Common myeloid progenitor, CD34-positive (primary cell): ENCODE measurements at regions not wholly inside any gene's neighbourhood (a gene's known extent, or its start where the extent isn't known, plus 50 kb on each side); places are given as distances from the start of the nearest gene placed in this dataset.

Experiments
- CTCF ChIA-PET: fragments of 350-600 bp; sonication (Branson Sonifier 250); formaldehyde crosslinking; loops from one replicate; lab custom pipeline; 2021; ENCODE audit warnings: antibody characterized with exemption; lab: Charles Lee
- POLR2A ChIA-PET: fragments of 350-600 bp; sonication (Branson Sonifier 250); formaldehyde crosslinking; loops from one replicate; lab custom pipeline; 2021; ENCODE audit warnings: antibody characterized with exemption; lab: Charles Lee
- DNase-seq, 3 donors: peaks; one replicate each; pipeline versions ENCODE4 v3.0.0 to v3.0.0-alpha.2; 2013
- H3K27ac ChIP-seq, 2 experiments: 1 replicate in 1 of 2; 2 replicates in 1 of 2; pipeline ENCODE4 v1.7.0; 2013; ENCODE audit warnings: inconsistent platforms in 2 of 2, low read length in 2 of 2, mild to moderate bottlenecking in 2 of 2, low read depth in 1 of 2, moderate library complexity in 1 of 2; ENCODE audit not compliant: severe bottlenecking in 2 of 2, insufficient read depth in 1 of 2, poor library complexity in 1 of 2
- H3K27me3 ChIP-seq, 5 experiments: replicated peaks in 2 of 5; 1 replicate in 3 of 5; 2 replicates in 2 of 5; pipeline versions ENCODE4 v1.6.1 to v1.7.0; 2013; ENCODE audit warnings: low read length in 4 of 5, mild to moderate bottlenecking in 2 of 5, moderate library complexity in 2 of 5, inconsistent platforms in 1 of 5; ENCODE audit not compliant: insufficient read depth in 5 of 5, control insufficient read depth in 4 of 5
- H3K36me3 ChIP-seq, 4 experiments: 1 replicate in 2 of 4; 2 replicates in 2 of 4; pipeline versions ENCODE4 v1.6.1 to v1.7.0; 2013; ENCODE audit warnings: low read length in 3 of 4, control low read depth in 1 of 4, mild to moderate bottlenecking in 1 of 4; ENCODE audit not compliant: control insufficient read depth in 4 of 4, insufficient read depth in 4 of 4
- H3K4me1 ChIP-seq, 4 experiments: 1 replicate in 3 of 4; 2 replicates in 1 of 4; pipeline versions ENCODE4 v1.6.1 to v1.7.1; 2013; ENCODE audit warnings: low read length in 3 of 4, mild to moderate bottlenecking in 3 of 4, control low read depth in 1 of 4, inconsistent platforms in 1 of 4, moderate library complexity in 1 of 4; ENCODE audit not compliant: control insufficient read depth in 4 of 4, insufficient read depth in 4 of 4; ENCODE audit errors: control extremely low read depth in 1 of 4
- H3K4me3 ChIP-seq, 7 experiments: 1 replicate in 4 of 7; 2 replicates in 3 of 7; pipeline versions ENCODE4 v1.5.1 to v1.7.0; 2013; ENCODE audit warnings: mild to moderate bottlenecking in 7 of 7, low read length in 6 of 7, moderate library complexity in 6 of 7, inconsistent platforms in 2 of 7, low read depth in 2 of 7, control low read depth in 1 of 7; ENCODE audit not compliant: insufficient read depth in 4 of 7, control insufficient read depth in 1 of 7; ENCODE audit errors: extremely low read depth in 1 of 7
- H3K9me3 ChIP-seq, 5 experiments: 1 replicate in 4 of 5; 2 replicates in 1 of 5; pipeline versions ENCODE4 v1.6.1 to v1.7.1; 2013; ENCODE audit warnings: low read length in 4 of 5, mild to moderate bottlenecking in 2 of 5, inconsistent platforms in 1 of 5, low read depth in 1 of 5, moderate library complexity in 1 of 5; ENCODE audit not compliant: control insufficient read depth in 4 of 5, insufficient read depth in 2 of 5; ENCODE audit errors: control extremely low read depth in 1 of 5
- WGBS: methylation state at CpG from one replicate; pipeline ENCODE4 v1.1.5; 2013; ENCODE audit not compliant: insufficient coverage; 5-methylcytosine and 5-hydroxymethylcytosine counted together

DNA sequence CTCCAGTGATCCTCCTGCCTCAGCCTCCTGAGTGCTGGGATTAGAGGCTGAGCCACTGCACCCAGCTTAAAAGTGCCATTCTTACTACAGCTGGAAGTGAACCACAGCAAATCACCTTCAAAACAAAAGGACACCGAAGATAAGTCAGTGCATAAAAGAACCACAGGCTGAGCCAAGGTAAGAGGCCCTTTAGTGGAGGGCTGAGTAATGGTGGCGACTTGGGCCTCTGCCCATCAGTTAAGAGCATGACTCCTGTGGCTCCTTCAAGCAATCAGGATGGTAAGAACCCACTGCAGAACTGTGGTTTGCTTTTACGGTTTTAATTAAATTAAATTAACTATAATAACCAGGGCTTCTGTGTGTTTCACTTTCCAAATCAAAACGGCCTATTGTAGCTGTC lies 75.1 kb downstream of the CTAGE1 start:
- H3K9me3 ChIP-seq = no peaks in the 10 kb centered on the region
- ChIA-PET CTCF (interaction anchor here (1.5 kb wide), 1 partner anchor 13 kb away, joined by 3 read pairs; no protein-coding TSS in a partner anchor), POLR2A (no interaction called here)
- no peak overlapping the region for H3K4me3 ChIP-seq
- DNase-seq = peak in 2 of 3 donors; percentile 46 to 53
- 29% methylated on average over 3 of the region's 4 CpGs for WGBS
- no peak overlapping the region for H3K27ac ChIP-seq
- peaks cover 0 to 52% (median 25%) of the 10 kb centered on the region in 5 experiments for H3K27me3 ChIP-seq
- no peaks in the 10 kb centered on the region for H3K36me3 ChIP-seq
- peaks cover 0 to 3% (median 1%) of the 10 kb centered on the region in 4 experiments for H3K4me1 ChIP-seq

DNA sequence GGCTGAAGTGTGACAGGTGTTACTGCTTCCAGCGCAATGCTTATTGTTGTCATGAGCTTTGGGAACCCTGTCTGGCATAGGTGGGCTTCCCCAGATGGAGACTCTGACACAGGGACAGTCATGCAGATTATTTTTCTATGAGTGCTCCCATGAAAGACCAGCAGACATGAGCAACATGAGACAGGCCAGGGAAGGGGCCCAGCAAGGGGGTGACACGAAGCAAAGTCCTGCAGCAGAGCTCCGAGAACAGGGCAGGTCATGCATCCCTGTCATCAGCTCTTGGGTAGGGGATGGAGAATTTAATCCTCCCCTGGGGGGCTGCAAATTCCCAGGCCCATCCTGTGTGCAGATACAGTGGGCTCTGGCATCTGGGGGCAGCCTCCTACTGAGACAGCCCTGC lies 77.4 kb downstream of the CTAGE1 start:
- POLR2A ChIA-PET = interaction anchor here (0.6 kb wide), 1 partner anchor 355 kb away, joined by 4 read pairs; no protein-coding TSS in a partner anchor
- Histone ChIP-seq H3K9me3 (no peaks in the 10 kb centered on the region), H3K4me1 (peaks cover 0 to 4% (median 1%) of the 10 kb centered on the region in 4 experiments), H3K4me3 (no peak overlapping the region), H3K36me3 (no peaks in the 10 kb centered on the region), H3K27ac (no peak overlapping the region), H3K27me3 (peaks cover 0 to 34% (median 10%) of the 10 kb centered on the region in 5 experiments)
- CTCF ChIA-PET = no interaction called here
- no peak for DNase-seq
- 100% methylated on average over 1 of the region's 3 CpGs for WGBS

DNA sequence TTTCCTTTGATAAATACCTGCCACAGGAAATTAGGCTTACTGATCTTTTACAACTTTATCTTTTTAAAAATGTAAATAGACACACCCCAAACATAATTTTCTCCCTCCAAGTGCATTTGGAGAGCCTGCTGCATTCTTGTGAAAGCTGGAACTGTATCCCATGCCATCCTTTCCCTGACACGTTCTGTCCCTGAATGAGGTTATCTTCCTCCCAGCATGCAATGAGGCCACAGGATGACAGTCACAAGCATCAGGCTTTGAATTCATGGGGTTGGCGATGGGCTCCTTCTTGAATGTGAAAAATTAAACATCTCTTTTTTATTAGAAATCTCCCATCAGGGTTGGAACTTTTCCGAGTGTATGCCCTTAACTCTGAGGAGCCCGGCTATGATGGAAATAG lies 77.8 kb downstream of the CTAGE1 start:
- Histone ChIP-seq H3K27ac (no peak overlapping the region), H3K27me3 (peaks cover 0 to 32% (median 7%) of the 10 kb centered on the region in 5 experiments), H3K9me3 (no peaks in the 10 kb centered on the region), H3K4me1 (peaks cover 0 to 4% (median 1%) of the 10 kb centered on the region in 4 experiments), H3K36me3 (no peaks in the 10 kb centered on the region), H3K4me3 (no peak overlapping the region)
- ChIA-PET CTCF (no interaction called here), POLR2A (no interaction called here)
- no peak for DNase-seq
- 96% methylated on average over 4 of the region's 4 CpGs for WGBS

DNA sequence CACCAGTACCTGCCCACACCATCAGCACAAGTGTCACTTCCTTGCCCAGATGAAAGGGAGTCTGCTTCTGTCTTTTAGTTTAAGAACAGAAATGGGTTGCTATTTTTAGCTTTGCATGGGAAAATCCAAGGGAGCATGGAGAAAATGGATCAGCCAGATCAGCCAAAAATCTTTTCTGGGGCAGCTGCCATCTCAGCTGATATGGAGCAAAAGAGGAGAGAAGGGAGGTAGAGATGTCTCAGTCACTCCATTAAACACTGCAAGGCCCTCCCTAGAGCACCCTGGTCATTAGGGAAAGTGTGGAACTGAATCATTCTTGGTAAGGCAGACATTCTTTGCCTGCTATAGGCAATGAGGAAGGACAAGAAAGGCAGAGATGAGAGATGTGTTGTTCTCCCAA lies 79.9 kb downstream of the CTAGE1 start:
- H3K27ac ChIP-seq = no peak overlapping the region
- no peak for DNase-seq
- CTCF ChIA-PET = no interaction called here
- H3K4me3 ChIP-seq = no peak overlapping the region
- no peaks in the 10 kb centered on the region for H3K36me3 ChIP-seq
- peaks cover 0 to 18% (median 2%) of the 10 kb centered on the region in 5 experiments for H3K27me3 ChIP-seq
- H3K4me1 ChIP-seq = peaks cover 0 to 4% (median 1%) of the 10 kb centered on the region in 4 experiments
- H3K9me3 ChIP-seq = no peaks in the 10 kb centered on the region
- POLR2A ChIA-PET = no interaction called here

DNA sequence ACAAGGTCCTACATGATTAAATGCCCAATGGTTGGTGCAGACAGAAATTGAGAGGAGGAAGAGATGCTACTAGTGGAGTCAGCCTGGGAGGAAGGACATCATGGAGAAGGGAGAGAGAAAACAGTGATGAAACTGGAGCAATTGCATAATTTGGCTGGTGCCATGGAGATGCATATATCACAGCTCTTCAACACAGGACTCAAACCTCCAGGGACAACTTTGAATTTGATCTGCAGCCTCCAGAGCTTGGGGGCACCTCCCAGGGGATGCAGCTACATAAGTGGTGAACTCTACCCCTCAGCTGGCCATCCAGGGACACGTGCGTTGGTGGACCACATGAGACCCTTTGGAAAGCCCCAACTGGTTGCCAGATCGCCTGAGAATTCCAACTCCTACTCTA lies 80.4 kb downstream of the CTAGE1 start:
- Histone ChIP-seq H3K4me1 (peaks cover 0 to 4% (median 1%) of the 10 kb centered on the region in 4 experiments), H3K27ac (no peak overlapping the region), H3K9me3 (no peaks in the 10 kb centered on the region), H3K27me3 (peaks cover 0 to 18% (median 2%) of the 10 kb centered on the region in 5 experiments), H3K4me3 (no peak overlapping the region), H3K36me3 (no peaks in the 10 kb centered on the region)
- ChIA-PET POLR2A (no interaction called here), CTCF (no interaction called here)
- DNase-seq = no peak
- 80% methylated on average over 1 of the region's 3 CpGs for WGBS

DNA sequence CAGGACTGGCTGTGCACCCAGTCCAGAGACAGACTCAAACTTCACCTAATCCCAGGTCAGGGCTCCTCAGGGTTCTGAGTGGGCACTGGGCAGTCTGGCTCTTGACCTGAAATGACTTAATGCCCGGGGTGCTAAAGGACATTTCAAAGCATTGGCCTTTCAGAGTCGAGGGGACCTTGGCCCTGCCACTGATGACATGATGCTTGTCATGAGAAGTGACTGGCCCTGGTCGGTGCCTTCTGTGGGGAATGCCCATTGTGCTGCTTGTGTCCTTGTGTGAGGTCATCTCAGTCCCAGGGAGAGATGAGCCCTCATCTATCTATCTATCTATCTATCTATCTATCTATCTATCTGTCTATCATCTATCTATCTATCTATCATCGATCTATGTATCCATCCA lies 81.3 kb downstream of the CTAGE1 start:
- no peaks in the 10 kb centered on the region for H3K36me3 ChIP-seq
- H3K9me3 ChIP-seq = no peaks in the 10 kb centered on the region
- 91% methylated on average over 3 of the region's 4 CpGs for WGBS
- H3K4me3 ChIP-seq = no peak overlapping the region
- ChIA-PET POLR2A (no interaction called here), CTCF (no interaction called here)
- no peak for DNase-seq
- peaks cover 0 to 4% (median 1%) of the 10 kb centered on the region in 4 experiments for H3K4me1 ChIP-seq
- no peak overlapping the region for H3K27ac ChIP-seq
- H3K27me3 ChIP-seq = peaks cover 0 to 13% (median 2%) of the 10 kb centered on the region in 5 experiments

DNA sequence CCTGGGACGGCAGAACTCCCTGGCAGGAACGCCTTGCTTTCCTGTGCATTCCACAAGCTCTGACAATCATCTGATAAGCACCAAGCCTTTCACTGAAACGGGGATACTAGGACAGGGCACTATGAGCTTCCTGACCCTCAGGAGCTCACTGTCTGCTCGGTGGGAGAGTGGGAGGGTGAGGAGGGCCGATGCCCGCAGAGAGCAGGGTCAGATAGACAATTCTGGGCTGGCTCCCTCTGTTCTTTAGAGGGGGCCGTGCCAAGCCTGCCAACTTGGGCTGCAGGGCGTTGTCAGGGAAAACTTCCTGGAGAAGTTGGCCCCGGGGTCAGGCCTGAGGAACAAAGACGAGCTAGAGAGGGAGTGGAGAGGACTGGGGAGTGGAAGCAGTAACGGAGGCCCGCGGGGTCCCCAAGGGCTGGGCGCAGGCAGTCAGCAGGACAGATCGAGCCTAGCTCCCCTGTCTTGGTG lies 82.0 kb downstream of the CTAGE1 start:
- DNase-seq = no peak
- Histone ChIP-seq H3K9me3 (no peaks in the 10 kb centered on the region), H3K27me3 (peaks cover 0 to 11% (median 2%) of the 10 kb centered on the region in 5 experiments), H3K27ac (no peak overlapping the region), H3K4me1 (peaks cover 0 to 4% (median 1%) of the 10 kb centered on the region in 4 experiments), H3K4me3 (no peak overlapping the region), H3K36me3 (no peaks in the 10 kb centered on the region)
- 89% methylated on average over 14 of the region's 15 CpGs for WGBS
- POLR2A ChIA-PET = interaction anchor here (0.5 kb wide), 1 partner anchor 35 kb away, joined by 4 read pairs; no protein-coding TSS in a partner anchor
- CTCF ChIA-PET = no interaction called here
